ENCODE measurements at regions not wholly inside any gene's neighbourhood (a gene's known extent, or its start where the extent isn't known, plus 50 kb on each side); places are given as distances from the start of the nearest gene placed in this dataset.
"Not testable (repeated sequence)": the region's sequence is repeated elsewhere in the genome, so short reads cannot be mapped to it uniquely, and the experiment has no call there.

DNA sequence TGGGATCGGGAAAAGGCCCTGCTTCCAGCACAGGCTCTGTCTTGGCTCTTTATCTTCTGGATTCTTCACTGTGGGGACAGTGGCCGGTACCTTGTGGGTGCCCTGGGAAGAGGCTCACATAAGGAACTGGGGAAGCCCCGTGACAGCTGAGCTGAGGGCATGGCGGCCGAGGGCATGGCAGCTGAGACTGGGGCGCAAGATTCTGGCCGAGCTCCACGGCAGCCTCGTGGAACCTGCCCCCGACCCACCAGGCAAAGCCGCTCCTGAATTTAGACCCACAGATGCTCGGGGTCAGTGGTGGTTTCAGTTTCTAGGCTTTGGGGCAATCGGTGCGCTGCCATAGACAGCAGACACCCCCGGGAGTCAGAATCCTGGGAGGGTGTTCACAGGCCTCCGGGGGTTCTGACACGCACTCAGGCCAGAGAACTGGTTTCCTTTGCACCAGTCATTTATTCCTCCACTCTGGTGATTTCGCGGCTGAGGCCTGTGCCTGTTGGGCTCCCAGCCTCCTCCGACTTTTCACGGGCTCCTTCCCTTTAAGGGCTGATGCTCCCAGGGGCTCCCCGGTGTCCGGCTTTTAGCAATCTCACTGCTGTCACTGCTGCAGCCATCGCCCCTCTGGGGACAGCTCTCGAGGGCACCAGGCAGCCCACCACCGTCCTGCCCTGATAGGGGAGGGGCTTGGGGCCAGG, 117.6 kb downstream of the TEX29 start:
- DNase-seq, result no peak
- Histone ChIP-seq H3K27me3 (ENCODE audit: low read depth) (peaks cover 39% of the 10 kb centered on the region), H3K4me3 (no peak overlapping the region), H3K27ac (replicated peaks) (no peak overlapping the region), H3K4me1 (no peaks in the 10 kb centered on the region), H3K36me3 (no peaks in the 10 kb centered on the region), H3K9me3 (replicated peaks) (peaks cover 12% of the 10 kb centered on the region)
- TF ChIP-seq, protein P1, sequence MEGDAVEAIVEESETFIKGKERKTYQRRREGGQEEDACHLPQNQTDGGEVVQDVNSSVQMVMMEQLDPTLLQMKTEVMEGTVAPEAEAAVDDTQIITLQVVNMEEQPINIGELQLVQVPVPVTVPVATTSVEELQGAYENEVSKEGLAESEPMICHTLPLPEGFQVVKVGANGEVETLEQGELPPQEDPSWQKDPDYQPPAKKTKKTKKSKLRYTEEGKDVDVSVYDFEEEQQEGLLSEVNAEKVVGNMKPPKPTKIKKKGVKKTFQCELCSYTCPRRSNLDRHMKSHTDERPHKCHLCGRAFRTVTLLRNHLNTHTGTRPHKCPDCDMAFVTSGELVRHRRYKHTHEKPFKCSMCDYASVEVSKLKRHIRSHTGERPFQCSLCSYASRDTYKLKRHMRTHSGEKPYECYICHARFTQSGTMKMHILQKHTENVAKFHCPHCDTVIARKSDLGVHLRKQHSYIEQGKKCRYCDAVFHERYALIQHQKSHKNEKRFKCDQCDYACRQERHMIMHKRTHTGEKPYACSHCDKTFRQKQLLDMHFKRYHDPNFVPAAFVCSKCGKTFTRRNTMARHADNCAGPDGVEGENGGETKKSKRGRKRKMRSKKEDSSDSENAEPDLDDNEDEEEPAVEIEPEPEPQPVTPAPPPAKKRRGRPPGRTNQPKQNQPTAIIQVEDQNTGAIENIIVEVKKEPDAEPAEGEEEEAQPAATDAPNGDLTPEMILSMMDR (IDR thresholded peaks at IDR 0.05; ENCODE audit: borderline replicate concordance), result no peak
- intact Hi-C loops (cut with micrococcal nuclease), result no loop called here

DNA sequence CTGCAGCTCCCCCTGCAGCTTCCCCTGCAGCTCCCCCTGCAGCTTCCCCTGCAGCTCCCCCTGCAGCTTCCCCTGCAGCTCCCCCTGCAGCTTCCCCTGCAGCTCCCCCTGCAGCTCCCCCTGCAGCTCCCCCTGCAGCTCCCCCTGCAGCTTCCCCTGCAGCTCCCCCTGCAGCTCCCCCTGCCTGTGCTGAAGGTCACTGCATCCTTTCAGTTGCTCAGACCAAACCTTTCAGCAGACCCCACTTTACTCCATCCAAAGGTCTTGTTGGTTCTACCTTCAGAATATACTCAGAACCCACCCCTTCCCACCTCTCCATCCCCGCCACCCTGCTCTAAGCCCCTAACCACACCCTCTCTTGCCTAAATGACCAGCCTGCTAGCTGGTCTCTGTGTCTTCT, 120.0 kb downstream of the TEX29 start:
- DNase-seq; intact Hi-C loops (cut with micrococcal nuclease); H3K27ac ChIP-seq (replicated peaks): not testable (repeated sequence)

DNA sequence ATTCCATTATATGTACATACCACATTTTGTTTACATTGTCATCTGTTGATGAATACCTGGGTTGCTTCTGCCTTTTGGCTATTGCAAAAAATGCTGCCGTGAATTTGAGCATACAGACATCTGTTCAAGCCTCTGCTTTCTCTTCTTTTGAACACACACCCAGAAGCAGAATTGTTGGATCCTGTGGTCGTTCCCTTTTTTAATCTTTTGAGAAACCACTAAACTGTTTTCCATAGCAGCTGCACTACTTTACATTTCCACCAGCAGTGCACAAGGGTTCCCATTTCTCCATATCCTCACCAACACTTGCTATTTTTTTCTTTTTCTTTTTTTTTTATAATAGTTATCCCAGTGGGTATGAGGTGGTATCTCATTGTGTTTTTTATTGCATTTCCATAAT, 123.5 kb downstream of the TEX29 start:
- Histone ChIP-seq H3K27ac (replicated peaks) (no peak overlapping the region), H3K4me1 (no peaks in the 10 kb centered on the region), H3K27me3 (ENCODE audit: low read depth) (peaks cover 45% of the 10 kb centered on the region), H3K9me3 (replicated peaks) (peaks cover 38% of the 10 kb centered on the region), H3K36me3 (no peaks in the 10 kb centered on the region), H3K4me3 (no peak overlapping the region)
- DNase-seq, result no peak
- TF ChIP-seq, protein P1 (IDR thresholded peaks at IDR 0.05; ENCODE audit: borderline replicate concordance), result no peak
- intact Hi-C loops (cut with micrococcal nuclease), result no loop called here

More for the DNA sequence above, 120.0 kb downstream of the TEX29 start:
- H3K36me3 ChIP-seq, H3K4me3 ChIP-seq, H3K4me1 ChIP-seq: not testable (repeated sequence)
- peaks cover 29% of the 10 kb centered on the region for H3K27me3 ChIP-seq (ENCODE audit: low read depth)
- peaks cover 13% of the 10 kb centered on the region for H3K9me3 ChIP-seq (replicated peaks)
- TF ChIP-seq, protein P1 (IDR thresholded peaks at IDR 0.05; ENCODE audit: borderline replicate concordance), result peak; percentile 28

DNA sequence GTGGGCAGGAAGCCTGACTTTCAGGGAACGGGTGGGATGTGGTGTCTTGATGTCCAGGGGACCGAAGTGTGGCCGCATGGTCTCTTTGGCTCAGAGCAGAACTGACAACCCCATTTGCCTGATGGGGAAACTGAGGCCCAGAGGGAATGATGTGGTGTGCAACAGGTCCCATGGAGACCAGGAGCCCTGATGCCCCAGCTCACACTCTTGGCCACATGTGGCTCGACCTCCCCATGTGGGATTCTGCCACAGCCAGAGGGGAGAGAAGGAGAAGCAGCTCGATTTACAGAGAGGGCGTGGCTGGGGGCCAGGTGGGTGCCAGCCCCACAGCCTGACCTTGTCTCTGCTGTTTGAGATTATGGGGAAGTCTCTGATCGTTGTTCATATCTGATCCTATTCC, 128.1 kb downstream of the TEX29 start:
- TF ChIP-seq, protein P1 (IDR thresholded peaks at IDR 0.05; ENCODE audit: borderline replicate concordance), result no peak
- no peaks in the 10 kb centered on the region for H3K4me1 ChIP-seq
- H3K4me3 ChIP-seq, result no peak overlapping the region
- peaks cover 57% of the 10 kb centered on the region for H3K27me3 ChIP-seq (ENCODE audit: low read depth)
- no peak overlapping the region for H3K27ac ChIP-seq (replicated peaks)
- no peak for DNase-seq
- H3K36me3 ChIP-seq, result no peaks in the 10 kb centered on the region
- peaks cover 27% of the 10 kb centered on the region for H3K9me3 ChIP-seq (replicated peaks)
- intact Hi-C loops (cut with micrococcal nuclease), result no loop called here

DNA sequence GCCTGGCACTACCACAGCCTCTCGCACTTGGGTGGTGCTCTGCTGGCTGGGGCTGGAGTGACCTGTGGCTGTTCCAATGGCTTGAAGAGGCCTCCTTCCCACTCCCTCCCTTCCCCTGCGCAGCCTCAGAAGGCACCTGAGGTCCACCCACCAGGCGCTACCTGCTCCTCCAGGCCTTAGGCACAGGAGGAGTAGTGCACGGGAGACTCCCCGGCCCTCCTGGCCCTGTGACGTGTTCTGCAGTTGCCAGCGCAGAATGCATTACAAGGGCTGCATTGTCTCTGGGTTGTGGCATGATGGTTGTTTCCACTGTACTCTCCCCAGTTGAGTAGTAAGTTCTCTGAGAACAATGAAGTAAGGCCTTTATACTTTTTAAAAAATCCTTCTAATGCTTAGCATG, 128.6 kb downstream of the TEX29 start:
- Histone ChIP-seq H3K4me1 (no peaks in the 10 kb centered on the region), H3K36me3 (no peaks in the 10 kb centered on the region), H3K27me3 (ENCODE audit: low read depth) (peaks cover 57% of the 10 kb centered on the region), H3K4me3 (no peak overlapping the region), H3K27ac (replicated peaks) (no peak overlapping the region), H3K9me3 (replicated peaks) (peaks cover 32% of the 10 kb centered on the region)
- TF ChIP-seq, protein P1 (IDR thresholded peaks at IDR 0.05; ENCODE audit: borderline replicate concordance), result no peak
- intact Hi-C loops (cut with micrococcal nuclease), result no loop called here
- DNase-seq, result no peak
